C4-2B (cell line): ENCODE measurements at regions not wholly inside any gene's neighbourhood (a gene's known extent, or its start where the extent isn't known, plus 50 kb on each side); places are given as distances from the start of the nearest gene placed in this dataset.

Source experiments
- H3K27ac ChIP-seq: fragments of 450-650 bp; 2 replicates; pipeline ENCODE4 v1.5.1; 2017
- CTCF ChIP-seq: fragments of 450-650 bp; conservative IDR thresholded peaks from 2 replicates; pipeline ENCODE4 v1.5.1; 2017; ENCODE audit warnings: mild to moderate bottlenecking
- ZFX ChIP-seq: fragments of 450-650 bp; IDR thresholded peaks from 2 replicates; pipeline ENCODE4 v1.6.1; 2017

- H3K27ac ChIP-seq: no peak overlapping the region
- TF ChIP-seq ZFX: no peak
- TF ChIP-seq CTCF: no peak
Measured at GRCh38 chr2:129379411-129379810, 600.1 kb upstream of the RAB6C start.

- H3K27ac ChIP-seq: no peak overlapping the region
- TF ChIP-seq CTCF (no peak), ZFX (no peak)
Measured at GRCh38 chr2:129381789-129382188, 597.7 kb upstream of the RAB6C start.

- no peak overlapping the region for H3K27ac ChIP-seq
- no peak for TF ChIP-seq CTCF
Measured at GRCh38 chr2:129388870-129389269, 590.6 kb upstream of the RAB6C start.

- no peak for TF ChIP-seq CTCF
- TF ChIP-seq ZFX: no peak
- H3K27ac ChIP-seq: no peak overlapping the region
Measured at GRCh38 chr2:129393816-129394215, 585.6 kb upstream of the RAB6C start.

- no peak for TF ChIP-seq ZFX
- peak; percentile 85 for TF ChIP-seq CTCF
- no peak overlapping the region for H3K27ac ChIP-seq
Measured at GRCh38 chr2:129396980-129397599, 582.4 kb upstream of the RAB6C start.

GRCh38 chr2:129400826-129401225, 578.6 kb upstream of the RAB6C start:
- TF ChIP-seq ZFX: no peak
- TF ChIP-seq CTCF: no peak
- H3K27ac ChIP-seq: no peak overlapping the region

- H3K27ac ChIP-seq: no peak overlapping the region
- TF ChIP-seq CTCF: no peak
- no peak for TF ChIP-seq ZFX
Measured at GRCh38 chr2:129402076-129402475, 577.4 kb upstream of the RAB6C start.
